GM12874 (cell line): ENCODE measurements at regions not wholly inside any gene's neighbourhood (a gene's known extent, or its start where the extent isn't known, plus 50 kb on each side); places are given as distances from the start of the nearest gene placed in this dataset.

Experiments
- CTCF ChIP-seq: IDR thresholded peaks from 2 replicates; pipeline ENCODE4 v1.5.1; 2011; ENCODE audit warnings: low read depth, mild to moderate bottlenecking, control low read depth, low read length, moderate library complexity; ENCODE audit not compliant: insufficient read depth

GRCh38 chr12:92445253-92446082, 257.3 kb upstream of the PLEKHG7 start:
- no peak for TF ChIP-seq CTCF

GRCh38 chr12:92444763-92445162, 258.0 kb upstream of the PLEKHG7 start:
- TF ChIP-seq CTCF: no peak

- TF ChIP-seq CTCF: no peak
These were observed 260.0 kb upstream of the PLEKHG7 start for GRCh38 chr12:92442782-92443181.

GRCh38 chr12:92440072-92440471, 262.7 kb upstream of the PLEKHG7 start:
- no peak for TF ChIP-seq CTCF

- no peak for TF ChIP-seq CTCF
These were observed 263.4 kb upstream of the PLEKHG7 start for GRCh38 chr12:92439420-92439805.

GRCh38 chr12:92438641-92439419, 264.0 kb upstream of the PLEKHG7 start:
- no peak for TF ChIP-seq CTCF

- no peak for TF ChIP-seq CTCF
These were observed 265.3 kb upstream of the PLEKHG7 start for GRCh38 chr12:92437452-92437851.
